ENCODE measurements at regions not wholly inside any gene's neighbourhood (a gene's known extent, or its start where the extent isn't known, plus 50 kb on each side); places are given as distances from the start of the nearest gene placed in this dataset.

GRCh38 chr17:79150035-79150733, 75.6 kb downstream of the ENGASE start:
- TF ChIP-seq EZH2phosphoT487 (IDR thresholded peaks at IDR 0.05; ENCODE audit: borderline replicate concordance) (no peak), CTCF (conservative IDR thresholded peaks at IDR 0.05; ENCODE audit: low read length) (no peak)
- no peaks in the 10 kb centered on the region for H3K9me3 ChIP-seq (ENCODE audit: insufficient read depth, low read depth, low read length)
- H4K20me1 ChIP-seq (ENCODE audit: insufficient read depth, low read length, poor library complexity, severe bottlenecking), result no peaks in the 10 kb centered on the region
- H3K79me2 ChIP-seq (ENCODE audit: insufficient read depth, low read length), result no peaks in the 10 kb centered on the region
- H3K36me3 ChIP-seq (ENCODE audit: insufficient read depth, low read length), result no peaks in the 10 kb centered on the region
- H3K9ac ChIP-seq (ENCODE audit: low read depth, low read length, poor library complexity, severe bottlenecking), result no peak overlapping the region
- H3F3A ChIP-seq (ENCODE audit: low read depth), result no peaks in the 10 kb centered on the region
- no peak overlapping the region for H3K4me3 ChIP-seq (ENCODE audit: low read length, poor library complexity, severe bottlenecking)
- no peak overlapping the region for H3K4me2 ChIP-seq (ENCODE audit: low read depth, low read length, poor library complexity, severe bottlenecking)
- H3K4me1 ChIP-seq (ENCODE audit: insufficient read depth, low read length, poor library complexity, severe bottlenecking), result no peaks in the 10 kb centered on the region
- H3K27me3 ChIP-seq (ENCODE audit: insufficient read depth, low read length, poor library complexity, severe bottlenecking), result no peaks in the 10 kb centered on the region
- no peaks in the 10 kb centered on the region for H3K9me2 ChIP-seq (replicated peaks; ENCODE audit: low read depth, low read length)
- H2AFZ ChIP-seq (ENCODE audit: low read length), result no peak overlapping the region

GRCh38 chr17:79148584-79148983, 74.0 kb downstream of the ENGASE start:
- H4K20me1 ChIP-seq (ENCODE audit: insufficient read depth, low read length, poor library complexity, severe bottlenecking), result no peaks in the 10 kb centered on the region
- no peak overlapping the region for H3K4me2 ChIP-seq (ENCODE audit: low read depth, low read length, poor library complexity, severe bottlenecking)
- no peaks in the 10 kb centered on the region for H3K9me2 ChIP-seq (replicated peaks; ENCODE audit: low read depth, low read length)
- H3K27me3 ChIP-seq (ENCODE audit: insufficient read depth, low read length, poor library complexity, severe bottlenecking), result no peaks in the 10 kb centered on the region
- no peaks in the 10 kb centered on the region for H3K9me3 ChIP-seq (ENCODE audit: insufficient read depth, low read depth, low read length)
- H3K4me1 ChIP-seq (ENCODE audit: insufficient read depth, low read length, poor library complexity, severe bottlenecking), result no peaks in the 10 kb centered on the region
- no peak overlapping the region for H3K9ac ChIP-seq (ENCODE audit: low read depth, low read length, poor library complexity, severe bottlenecking)
- no peaks in the 10 kb centered on the region for H3F3A ChIP-seq (ENCODE audit: low read depth)
- no peak overlapping the region for H3K4me3 ChIP-seq (ENCODE audit: low read length, poor library complexity, severe bottlenecking)
- no peaks in the 10 kb centered on the region for H3K36me3 ChIP-seq (ENCODE audit: insufficient read depth, low read length)
- H3K79me2 ChIP-seq (ENCODE audit: insufficient read depth, low read length), result no peaks in the 10 kb centered on the region
- TF ChIP-seq EZH2phosphoT487 (IDR thresholded peaks at IDR 0.05; ENCODE audit: borderline replicate concordance), result no peak
- TF ChIP-seq CTCF (conservative IDR thresholded peaks at IDR 0.05; ENCODE audit: low read length), result no peak
- H2AFZ ChIP-seq (ENCODE audit: low read length), result no peak overlapping the region

GRCh38 chr17:79147746-79148506, 73.3 kb downstream of the ENGASE start:
- no peak; the same call in 1 of the 2 replicates for TF ChIP-seq CTCF (conservative IDR thresholded peaks at IDR 0.05; ENCODE audit: low read length)
- TF ChIP-seq EZH2phosphoT487 (IDR thresholded peaks at IDR 0.05; ENCODE audit: borderline replicate concordance), result no peak
- H3F3A ChIP-seq (ENCODE audit: low read depth), result no peaks in the 10 kb centered on the region
- H3K4me2 ChIP-seq (ENCODE audit: low read depth, low read length, poor library complexity, severe bottlenecking), result no peak overlapping the region
- H3K4me1 ChIP-seq (ENCODE audit: insufficient read depth, low read length, poor library complexity, severe bottlenecking), result no peaks in the 10 kb centered on the region
- H3K36me3 ChIP-seq (ENCODE audit: insufficient read depth, low read length), result no peaks in the 10 kb centered on the region
- no peak overlapping the region for H3K9ac ChIP-seq (ENCODE audit: low read depth, low read length, poor library complexity, severe bottlenecking)
- no peaks in the 10 kb centered on the region for H3K9me3 ChIP-seq (ENCODE audit: insufficient read depth, low read depth, low read length)
- H3K79me2 ChIP-seq (ENCODE audit: insufficient read depth, low read length), result no peaks in the 10 kb centered on the region
- H4K20me1 ChIP-seq (ENCODE audit: insufficient read depth, low read length, poor library complexity, severe bottlenecking), result no peaks in the 10 kb centered on the region
- H2AFZ ChIP-seq (ENCODE audit: low read length), result no peak overlapping the region
- no peak overlapping the region for H3K4me3 ChIP-seq (ENCODE audit: low read length, poor library complexity, severe bottlenecking)
- H3K27me3 ChIP-seq (ENCODE audit: insufficient read depth, low read length, poor library complexity, severe bottlenecking), result no peaks in the 10 kb centered on the region
- no peaks in the 10 kb centered on the region for H3K9me2 ChIP-seq (replicated peaks; ENCODE audit: low read depth, low read length)
